Astrocyte (in vitro differentiated cells and primary cell): ENCODE measurements at regions not wholly inside any gene's neighbourhood (a gene's known extent, or its start where the extent isn't known, plus 50 kb on each side); places are given as distances from the start of the nearest gene placed in this dataset.

Experiments
- DNase-seq: peaks from one replicate; pipeline ENCODE4 v3.0.0-alpha.2; 2010; ENCODE audit warnings: low read depth
- FAIRE-seq: peaks from 2 replicates; lab custom pipeline; 2011; peaks lifted over from hg19 to GRCh38; lab: Jason Lieb, UNC
- H2AFZ ChIP-seq: 2 replicates; pipeline ENCODE4 v1.6.0; 2012; ENCODE audit warnings: low read depth, low read length, inconsistent platforms
- H3K27ac ChIP-seq: 2 replicates; pipeline ENCODE4 v1.5.1; 2011; ENCODE audit warnings: low read depth, low read length, inconsistent platforms
- H3K27me3 ChIP-seq: 2 replicates; pipeline ENCODE4 v1.6.0; 2011; ENCODE audit warnings: low read length, inconsistent platforms; ENCODE audit not compliant: insufficient read depth
- H3K36me3 ChIP-seq: 2 replicates; pipeline ENCODE4 v1.5.1; 2011; ENCODE audit warnings: low read length, inconsistent platforms; ENCODE audit not compliant: insufficient read depth
- H3K4me1 ChIP-seq: 2 replicates; pipeline ENCODE4 v1.5.1; 2011; ENCODE audit warnings: low read length, inconsistent platforms; ENCODE audit not compliant: insufficient read depth
- H3K4me2 ChIP-seq: 2 replicates; pipeline ENCODE4 v1.6.0; 2012; ENCODE audit warnings: low read length, inconsistent platforms
- H3K4me3 ChIP-seq: 2 replicates; pipeline ENCODE4 v1.5.1; 2011; ENCODE audit warnings: low read depth, mild to moderate bottlenecking, low read length, inconsistent platforms; ENCODE audit not compliant: insufficient read depth
- H3K79me2 ChIP-seq: 2 replicates; pipeline ENCODE4 v1.6.0; 2012; ENCODE audit warnings: mild to moderate bottlenecking, low read length, inconsistent platforms; ENCODE audit not compliant: insufficient read depth
- H3K9ac ChIP-seq: 2 replicates; pipeline ENCODE4 v1.6.0; 2012; ENCODE audit warnings: mild to moderate bottlenecking, low read length, inconsistent platforms
- H3K9me3 ChIP-seq: 2 replicates; pipeline ENCODE4 v1.5.1; 2012; ENCODE audit warnings: low read depth, mild to moderate bottlenecking, low read length, inconsistent platforms; ENCODE audit not compliant: insufficient read depth
- H4K20me1 ChIP-seq: 2 replicates; pipeline ENCODE4 v1.6.0; 2012; ENCODE audit warnings: low read length, inconsistent platforms; ENCODE audit not compliant: insufficient read depth
- H3K27ac Mint-ChIP-seq: one replicate; pipeline ENCODE4 v1.8.0; 2021; ENCODE audit warnings: mild to moderate bottlenecking, mixed read lengths; ENCODE audit not compliant: unreplicated experiment
- H3K27me3 Mint-ChIP-seq: one replicate; pipeline ENCODE4 v1.8.0; 2021; ENCODE audit warnings: low read depth, mixed read lengths; ENCODE audit not compliant: unreplicated experiment
- H3K36me3 Mint-ChIP-seq: one replicate; pipeline ENCODE4 v1.8.0; 2021; ENCODE audit warnings: low read depth, mixed read lengths; ENCODE audit not compliant: unreplicated experiment
- H3K4me1 Mint-ChIP-seq: one replicate; pipeline ENCODE4 v1.8.0; 2021; ENCODE audit warnings: low read depth, mixed read lengths; ENCODE audit not compliant: unreplicated experiment
- H3K4me3 Mint-ChIP-seq: one replicate; pipeline ENCODE4 v1.8.0; 2021; ENCODE audit warnings: mild to moderate bottlenecking, moderate library complexity, mixed read lengths; ENCODE audit not compliant: unreplicated experiment
- H3K9me3 Mint-ChIP-seq: one replicate; pipeline ENCODE4 v1.8.0; 2021; ENCODE audit warnings: mild to moderate bottlenecking, mixed read lengths; ENCODE audit not compliant: unreplicated experiment
- EZH2 ChIP-seq: IDR thresholded peaks from 2 replicates; pipeline ENCODE4 v1.6.1; 2012; ENCODE audit warnings: mild to moderate bottlenecking, low read length, inconsistent platforms; ENCODE audit not compliant: insufficient read depth
- TF ChIP-seq, protein P1 (sequence below): IDR thresholded peaks from 2 replicates; pipeline ENCODE4 v1.5.1; 2011; ENCODE audit warnings: low read depth, mild to moderate bottlenecking, inconsistent platforms, low read length, moderate library complexity; ENCODE audit not compliant: insufficient read depth

DNA sequence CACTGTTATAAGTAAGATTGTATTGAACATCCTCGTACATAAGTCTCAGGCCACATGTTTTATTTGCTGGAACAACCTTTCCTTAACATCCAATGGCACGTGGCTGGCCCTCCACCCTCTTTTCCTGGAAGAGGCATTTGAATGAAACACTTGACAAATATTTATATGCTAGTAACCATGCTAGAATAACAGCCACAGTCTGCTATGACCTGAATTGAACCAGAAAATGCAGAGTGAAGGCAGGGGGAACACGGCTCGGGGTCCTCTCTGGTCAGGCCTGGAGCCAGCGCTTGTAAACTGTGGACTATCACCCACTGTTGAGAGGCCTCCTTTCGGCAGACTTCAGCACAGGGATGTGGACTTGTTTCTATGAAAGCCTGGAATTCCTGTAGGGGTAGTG, 198.2 kb upstream of the COPS8 start:
- Mint-ChIP-seq H3K27ac (peak overlapping the region; percentile 92), H3K4me3 (no peak overlapping the region), H3K27me3 (no peaks in the 10 kb centered on the region), H3K4me1 (peaks cover 18% of the 10 kb centered on the region), H3K9me3 (peaks cover 11% of the 10 kb centered on the region), H3K36me3 (peaks cover 3% of the 10 kb centered on the region)
- Histone ChIP-seq H4K20me1 (no peaks in the 10 kb centered on the region), H3K4me3 (no peak overlapping the region), H3K9ac (peak overlapping the region; percentile 65), H3K27me3 (no peaks in the 10 kb centered on the region), H3K79me2 (no peaks in the 10 kb centered on the region), H2AFZ (peak overlapping the region; percentile 44), H3K9me3 (no peaks in the 10 kb centered on the region), H3K27ac (peak overlapping the region; percentile 78), H3K36me3 (no peaks in the 10 kb centered on the region), H3K4me1 (peaks cover 10% of the 10 kb centered on the region), H3K4me2 (peak overlapping the region; percentile 41)
- DNase-seq (peak; percentile 67), FAIRE-seq (no peak)
- no peak for TF ChIP-seq EZH2

DNA sequence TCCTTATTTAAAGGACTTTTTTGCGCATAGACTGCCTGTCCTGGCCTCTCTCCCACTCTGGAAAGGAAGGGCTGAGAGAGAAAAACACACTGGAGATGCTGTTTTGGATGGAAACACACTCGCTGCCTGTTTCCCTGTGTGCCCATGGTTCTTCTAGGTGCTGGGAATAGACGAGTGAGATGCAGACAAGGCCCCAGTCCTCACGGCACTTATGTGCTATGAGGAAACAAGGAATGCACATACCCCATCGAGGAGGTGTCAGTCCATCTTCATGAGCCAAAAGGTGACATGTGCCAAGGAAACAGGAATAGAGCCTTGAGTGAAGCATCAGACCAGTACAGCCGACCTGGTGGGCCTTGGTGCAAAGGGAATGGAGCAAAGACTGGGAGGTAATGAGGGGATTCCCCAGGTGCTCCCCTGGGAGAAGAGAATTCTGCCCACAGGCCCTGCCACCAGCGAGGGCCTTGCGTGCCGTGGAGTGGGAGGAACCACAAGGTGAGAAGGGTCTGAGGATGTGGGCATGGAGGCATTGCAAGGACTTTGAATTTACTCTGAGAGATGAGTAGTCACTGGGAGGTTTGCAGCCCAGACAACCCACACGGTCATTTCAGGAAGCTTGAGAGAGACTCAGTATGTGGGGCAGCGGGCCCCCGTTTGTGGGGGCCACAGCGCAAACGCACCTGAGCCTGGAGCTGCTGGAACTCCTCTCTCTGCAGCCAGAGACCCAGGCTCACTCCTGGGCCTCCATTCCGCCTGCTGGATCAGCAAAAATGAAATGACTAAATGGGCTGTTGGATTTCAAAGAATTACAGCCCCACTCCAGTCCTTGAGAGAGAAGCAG, 197.5 kb upstream of the COPS8 start:
- peak overlapping the region; percentile 78 for H3K27ac ChIP-seq

More for the DNA sequence above, 197.5 kb upstream of the COPS8 start:
- H3K27me3 Mint-ChIP-seq: no peaks in the 10 kb centered on the region
- Histone ChIP-seq H3K79me2 (no peaks in the 10 kb centered on the region), H3K4me1 (peaks cover 10% of the 10 kb centered on the region), H4K20me1 (no peaks in the 10 kb centered on the region), H3K9ac (peak overlapping the region; percentile 65), H2AFZ (peak overlapping the region; percentile 44), H3K4me2 (peak overlapping the region; percentile 41), H3K27me3 (no peaks in the 10 kb centered on the region), H3K36me3 (no peaks in the 10 kb centered on the region), H3K4me3 (no peak overlapping the region), H3K9me3 (no peaks in the 10 kb centered on the region)
- peaks cover 3% of the 10 kb centered on the region for H3K36me3 Mint-ChIP-seq
- H3K4me1 Mint-ChIP-seq: peaks cover 20% of the 10 kb centered on the region
- FAIRE-seq (no peak), DNase-seq (no peak)
- H3K9me3 Mint-ChIP-seq: peaks cover 11% of the 10 kb centered on the region
- H3K4me3 Mint-ChIP-seq: no peak overlapping the region
- TF ChIP-seq EZH2: no peak
- TF ChIP-seq, protein P1, sequence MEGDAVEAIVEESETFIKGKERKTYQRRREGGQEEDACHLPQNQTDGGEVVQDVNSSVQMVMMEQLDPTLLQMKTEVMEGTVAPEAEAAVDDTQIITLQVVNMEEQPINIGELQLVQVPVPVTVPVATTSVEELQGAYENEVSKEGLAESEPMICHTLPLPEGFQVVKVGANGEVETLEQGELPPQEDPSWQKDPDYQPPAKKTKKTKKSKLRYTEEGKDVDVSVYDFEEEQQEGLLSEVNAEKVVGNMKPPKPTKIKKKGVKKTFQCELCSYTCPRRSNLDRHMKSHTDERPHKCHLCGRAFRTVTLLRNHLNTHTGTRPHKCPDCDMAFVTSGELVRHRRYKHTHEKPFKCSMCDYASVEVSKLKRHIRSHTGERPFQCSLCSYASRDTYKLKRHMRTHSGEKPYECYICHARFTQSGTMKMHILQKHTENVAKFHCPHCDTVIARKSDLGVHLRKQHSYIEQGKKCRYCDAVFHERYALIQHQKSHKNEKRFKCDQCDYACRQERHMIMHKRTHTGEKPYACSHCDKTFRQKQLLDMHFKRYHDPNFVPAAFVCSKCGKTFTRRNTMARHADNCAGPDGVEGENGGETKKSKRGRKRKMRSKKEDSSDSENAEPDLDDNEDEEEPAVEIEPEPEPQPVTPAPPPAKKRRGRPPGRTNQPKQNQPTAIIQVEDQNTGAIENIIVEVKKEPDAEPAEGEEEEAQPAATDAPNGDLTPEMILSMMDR: no peak
- H3K27ac Mint-ChIP-seq: peak overlapping the region; percentile 92
